Breast epithelium (tissue), 4 donors: ENCODE measurements at regions not wholly inside any gene's neighbourhood (a gene's known extent, or its start where the extent isn't known, plus 50 kb on each side); places are given as distances from the start of the nearest gene placed in this dataset.

Experiments used
- DNase-seq, 2 donors: peaks; one replicate each; pipeline ENCODE4 v3.0.0-alpha.2; 2019; ENCODE audit warnings: low spot score in 2 of 2
- H3K27ac ChIP-seq, 2 donors: fragments of 200-600 bp; sonication (generic) in 1 of 2; one replicate each; pipeline ENCODE4 v1.5.1; 2016 to 2019; ENCODE audit warnings: mild to moderate bottlenecking in 1 of 2
- H3K27me3 ChIP-seq, 2 donors: fragments of 200-600 bp; sonication (generic) in 1 of 2; one replicate each; pipeline versions ENCODE4 v1.5.1 to v1.6.0; 2017 to 2019; ENCODE audit warnings: control low read depth in 1 of 2, mild to moderate bottlenecking in 1 of 2
- H3K36me3 ChIP-seq: fragments of 200-600 bp; one replicate; pipeline ENCODE4 v1.5.1; 2019
- H3K4me1 ChIP-seq, 2 donors: fragments of 200-600 bp; sonication (generic); one replicate each; pipeline ENCODE4 v1.5.1; 2016 to 2019; ENCODE audit warnings: control low read depth in 1 of 2
- H3K4me3 ChIP-seq, 3 donors: fragments of 200-600 bp; sonication (generic); 1 replicate in 2 of 3; 2 replicates in 1 of 3; pipeline ENCODE4 v1.5.1; 2016 to 2019; ENCODE audit warnings: mild to moderate bottlenecking in 3 of 3, moderate library complexity in 2 of 3
- H3K9me3 ChIP-seq, 2 donors: fragments of 200-600 bp; sonication (generic) in 1 of 2; one replicate each; pipeline ENCODE4 v1.5.1; 2016 to 2019; ENCODE audit warnings: control low read depth in 1 of 2
- POLR2A ChIP-seq: fragments of 450-650 bp; IDR thresholded peaks from one replicate; pipeline ENCODE4 v1.6.1; 2016; ENCODE audit warnings: antibody characterized with exemption, mild to moderate bottlenecking, moderate library complexity
- POLR2AphosphoS5 ChIP-seq, 3 donors: sonication (generic); formaldehyde crosslinking; IDR thresholded peaks; one replicate each; pipeline ENCODE4 v1.6.1; 2017; ENCODE audit warnings: antibody characterized with exemption in 3 of 3
- intact Hi-C: fragments of 100-400 bp; cut with DNase I; formaldehyde crosslinking; loops from one replicate; pipeline ENCODE4 v1.15.1; 2023; ENCODE audit warnings: low total_unique reads
- TF ChIP-seq, protein P1 (sequence below), 3 donors: fragments of 450-650 bp; IDR thresholded peaks; one replicate each; pipeline ENCODE4 v1.5.1; 2016 to 2017; ENCODE audit warnings: antibody characterized with exemption in 3 of 3, mild to moderate bottlenecking in 3 of 3, moderate library complexity in 3 of 3

DNA sequence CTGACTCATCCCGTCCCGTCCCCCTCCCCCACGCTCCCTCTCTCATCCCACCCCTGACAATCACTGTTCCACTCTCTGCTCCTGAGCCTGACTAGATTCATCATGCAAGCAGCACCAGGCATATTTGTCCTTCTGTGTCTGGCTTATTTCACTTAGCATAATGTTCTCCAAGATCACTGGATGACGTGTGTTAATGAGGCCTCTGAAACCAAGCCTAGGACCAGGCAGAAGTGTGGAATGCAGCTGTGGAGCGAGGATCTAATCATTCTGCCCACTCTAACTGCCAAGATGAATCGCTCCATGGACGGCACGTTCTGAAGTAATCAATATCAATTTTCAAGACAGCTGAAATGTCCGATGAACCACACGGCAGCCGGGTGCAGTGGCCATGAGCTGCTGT lies 122.4 kb upstream of the ZNF236 start:
- intact Hi-C loops, result no loop called here
- H3K9me3 ChIP-seq, result no peaks in the 10 kb centered on the region
- no peak overlapping the region for H3K27ac ChIP-seq
- H3K4me1 ChIP-seq, result no peaks in the 10 kb centered on the region
- TF ChIP-seq, protein P1, sequence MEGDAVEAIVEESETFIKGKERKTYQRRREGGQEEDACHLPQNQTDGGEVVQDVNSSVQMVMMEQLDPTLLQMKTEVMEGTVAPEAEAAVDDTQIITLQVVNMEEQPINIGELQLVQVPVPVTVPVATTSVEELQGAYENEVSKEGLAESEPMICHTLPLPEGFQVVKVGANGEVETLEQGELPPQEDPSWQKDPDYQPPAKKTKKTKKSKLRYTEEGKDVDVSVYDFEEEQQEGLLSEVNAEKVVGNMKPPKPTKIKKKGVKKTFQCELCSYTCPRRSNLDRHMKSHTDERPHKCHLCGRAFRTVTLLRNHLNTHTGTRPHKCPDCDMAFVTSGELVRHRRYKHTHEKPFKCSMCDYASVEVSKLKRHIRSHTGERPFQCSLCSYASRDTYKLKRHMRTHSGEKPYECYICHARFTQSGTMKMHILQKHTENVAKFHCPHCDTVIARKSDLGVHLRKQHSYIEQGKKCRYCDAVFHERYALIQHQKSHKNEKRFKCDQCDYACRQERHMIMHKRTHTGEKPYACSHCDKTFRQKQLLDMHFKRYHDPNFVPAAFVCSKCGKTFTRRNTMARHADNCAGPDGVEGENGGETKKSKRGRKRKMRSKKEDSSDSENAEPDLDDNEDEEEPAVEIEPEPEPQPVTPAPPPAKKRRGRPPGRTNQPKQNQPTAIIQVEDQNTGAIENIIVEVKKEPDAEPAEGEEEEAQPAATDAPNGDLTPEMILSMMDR (IDR thresholded peaks at IDR 0.05), result no peak
- no peak for TF ChIP-seq POLR2AphosphoS5 (IDR thresholded peaks at IDR 0.05)
- TF ChIP-seq POLR2A, result no peak
- no peaks in the 10 kb centered on the region for H3K36me3 ChIP-seq
- no peak overlapping the region for H3K4me3 ChIP-seq
- no peaks in the 10 kb centered on the region for H3K27me3 ChIP-seq
- no peak for DNase-seq

DNA sequence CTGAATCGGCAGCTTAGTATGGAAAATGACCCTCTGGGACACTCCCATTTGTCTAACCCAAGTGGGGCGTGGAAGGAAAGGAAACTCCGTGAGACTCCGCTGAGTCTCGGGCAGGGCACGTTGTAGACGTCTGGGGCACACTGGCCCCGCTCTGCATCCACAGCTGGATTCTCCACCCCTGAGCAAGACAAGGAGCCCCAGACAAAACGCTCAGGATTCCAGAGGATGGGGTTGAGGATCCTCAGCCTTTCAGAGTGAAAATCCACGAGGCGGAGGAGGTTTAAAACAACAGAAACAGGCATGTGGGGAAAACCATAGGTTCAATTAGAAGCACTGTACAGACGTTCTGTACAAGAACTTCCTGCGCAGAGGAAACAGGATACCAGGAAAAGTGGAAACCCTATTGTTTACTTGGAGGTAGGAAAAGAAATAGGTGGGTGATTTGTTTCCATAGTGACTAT lies 124.9 kb upstream of the ZNF236 start:
- intact Hi-C loops, result no loop called here
- no peaks in the 10 kb centered on the region for H3K27me3 ChIP-seq
- TF ChIP-seq POLR2AphosphoS5 (IDR thresholded peaks at IDR 0.05) (no peak), POLR2A (no peak)
- no peaks in the 10 kb centered on the region for H3K4me1 ChIP-seq
- no peak overlapping the region for H3K27ac ChIP-seq
- H3K36me3 ChIP-seq, result no peaks in the 10 kb centered on the region
- H3K4me3 ChIP-seq, result no peak overlapping the region
- no peaks in the 10 kb centered on the region for H3K9me3 ChIP-seq
- DNase-seq, result no peak

DNA sequence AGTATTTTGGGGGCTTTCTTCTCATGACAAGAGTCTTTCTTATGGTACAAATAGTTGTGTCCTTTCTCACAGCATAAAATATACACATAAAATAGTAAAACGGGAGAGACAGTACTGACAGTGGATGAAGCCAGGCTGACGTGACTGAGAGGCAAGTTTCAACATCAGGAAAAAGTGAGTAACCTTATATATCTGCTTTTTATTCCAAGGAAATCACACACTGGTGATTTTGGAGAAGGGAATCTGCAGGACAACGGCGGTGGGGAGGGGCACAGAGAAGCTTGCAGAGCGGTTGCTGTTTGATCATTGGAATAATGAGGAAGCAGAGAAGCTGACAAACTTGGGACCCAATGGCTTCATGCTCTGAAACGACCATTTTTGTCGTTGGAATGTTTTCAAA lies 130.6 kb upstream of the ZNF236 start:
- no peaks in the 10 kb centered on the region for H3K9me3 ChIP-seq
- DNase-seq, result no peak
- no peaks in the 10 kb centered on the region for H3K4me1 ChIP-seq
- H3K27me3 ChIP-seq, result peaks cover 0 to 20% of the 10 kb centered on the region in 2 donors
- intact Hi-C loops, result loop anchor here (2.0 kb wide), 1 partner anchor 77 kb away; no protein-coding TSS in a partner anchor
- TF ChIP-seq, protein P1 (IDR thresholded peaks at IDR 0.05), result no peak
- TF ChIP-seq POLR2AphosphoS5 (IDR thresholded peaks at IDR 0.05) (no peak), POLR2A (no peak)
- no peak overlapping the region for H3K27ac ChIP-seq
- no peak overlapping the region for H3K4me3 ChIP-seq
- H3K36me3 ChIP-seq, result no peaks in the 10 kb centered on the region

DNA sequence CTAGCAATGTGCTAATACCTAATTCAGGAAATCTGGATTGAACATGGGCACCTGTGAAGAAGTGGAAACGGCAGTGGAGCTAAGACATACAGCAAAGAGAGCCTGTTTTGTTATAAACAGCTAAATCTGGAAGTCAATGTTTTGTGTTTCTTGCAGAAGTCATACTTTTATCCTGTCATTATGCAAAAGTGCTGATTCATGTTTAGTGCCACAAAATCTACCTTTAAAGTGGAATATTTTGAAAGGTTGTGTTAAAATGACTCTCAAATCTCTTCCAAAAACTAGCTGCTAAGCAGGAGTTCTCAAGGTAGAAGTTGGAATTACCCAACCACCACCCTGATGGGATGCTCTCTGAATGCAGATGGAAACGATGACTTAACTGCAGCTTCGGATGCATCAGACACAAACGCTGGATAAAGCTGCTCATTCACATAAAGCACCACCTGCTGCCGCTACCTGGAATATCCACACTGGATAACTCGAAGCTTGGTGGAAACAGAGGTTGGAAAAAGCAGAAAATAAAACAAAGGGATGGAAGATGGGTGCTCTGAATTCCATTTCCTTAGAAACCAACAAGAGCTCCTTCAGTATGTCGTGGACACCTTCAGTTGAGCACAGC lies 132.6 kb upstream of the ZNF236 start:
- no peak overlapping the region for H3K4me3 ChIP-seq
- intact Hi-C loops, result loop anchor here (2.0 kb wide), 1 partner anchor 75 kb away; no protein-coding TSS in a partner anchor
- H3K36me3 ChIP-seq, result no peaks in the 10 kb centered on the region
- H3K27me3 ChIP-seq, result peaks cover 0 to 20% of the 10 kb centered on the region in 2 donors
- no peak for DNase-seq
- TF ChIP-seq POLR2A (no peak), POLR2AphosphoS5 (IDR thresholded peaks at IDR 0.05) (no peak)
- TF ChIP-seq, protein P1 (IDR thresholded peaks at IDR 0.05), result no peak
- no peaks in the 10 kb centered on the region for H3K9me3 ChIP-seq
- H3K4me1 ChIP-seq, result no peaks in the 10 kb centered on the region
- no peak overlapping the region for H3K27ac ChIP-seq

DNA sequence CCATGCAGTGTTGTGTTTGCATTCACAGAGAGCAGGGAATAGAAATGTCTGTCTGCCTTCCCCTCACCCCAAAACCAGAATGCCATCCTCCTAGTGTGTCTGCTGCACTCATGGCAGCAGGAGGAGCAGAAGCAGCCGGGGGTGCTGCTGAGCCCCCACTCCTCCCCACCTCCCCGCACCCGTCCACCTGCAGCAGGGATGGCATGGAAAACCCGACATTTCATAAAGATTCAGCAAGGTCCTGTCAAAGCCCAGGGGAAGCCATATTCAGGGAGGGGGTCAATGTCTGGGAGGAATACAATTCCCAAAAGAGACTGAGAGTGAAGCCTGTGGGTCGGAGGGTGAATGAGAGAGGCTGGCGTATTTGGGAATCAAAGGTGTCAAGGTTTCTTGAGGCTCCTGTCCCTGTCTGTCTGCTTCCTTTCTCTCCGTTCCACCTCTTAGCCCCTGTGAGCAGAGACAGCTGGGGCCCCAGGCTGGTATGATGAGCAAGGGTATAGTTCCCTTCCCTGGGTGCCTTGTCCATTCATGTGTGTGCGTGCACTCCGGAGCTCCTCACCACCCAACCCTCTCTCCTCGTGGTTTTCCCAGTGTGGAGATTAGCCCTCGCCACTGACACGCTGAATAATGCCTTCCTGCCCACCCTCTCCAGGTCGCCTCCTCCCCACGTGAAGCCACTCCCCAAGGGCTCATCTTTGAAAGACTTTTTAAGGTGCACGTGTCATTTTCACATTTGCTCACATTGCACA lies 133.5 kb upstream of the ZNF236 start:
- Histone ChIP-seq H3K9me3 (no peaks in the 10 kb centered on the region), H3K4me3 (no peak overlapping the region), H3K36me3 (no peaks in the 10 kb centered on the region), H3K4me1 (no peaks in the 10 kb centered on the region), H3K27me3 (peaks cover 0 to 20% of the 10 kb centered on the region in 2 donors), H3K27ac (no peak overlapping the region)
- intact Hi-C loops, result no loop called here
- TF ChIP-seq POLR2AphosphoS5 (IDR thresholded peaks at IDR 0.05) (no peak), POLR2A (no peak)
- TF ChIP-seq, protein P1 (IDR thresholded peaks at IDR 0.05), result no peak
- DNase-seq, result no peak
